GM10266 (cell line): ENCODE measurements at regions not wholly inside any gene's neighbourhood (a gene's known extent, or its start where the extent isn't known, plus 50 kb on each side); places are given as distances from the start of the nearest gene placed in this dataset.

Experiments
- DNase-seq: peaks from one replicate; pipeline ENCODE4 v3.0.0; 2012; ENCODE audit errors: extremely low spot score
- CTCF ChIP-seq: IDR thresholded peaks from 2 replicates; pipeline ENCODE4 v1.5.1; 2012; ENCODE audit warnings: mild to moderate bottlenecking, low read depth; ENCODE audit not compliant: control insufficient read depth, insufficient read depth; ENCODE audit errors: missing control alignments

GRCh38 chr12:65614259-65614889 is 209.9 kb upstream of the HMGA2 start:
- no peak for TF ChIP-seq CTCF
- DNase-seq = no peak

DNA sequence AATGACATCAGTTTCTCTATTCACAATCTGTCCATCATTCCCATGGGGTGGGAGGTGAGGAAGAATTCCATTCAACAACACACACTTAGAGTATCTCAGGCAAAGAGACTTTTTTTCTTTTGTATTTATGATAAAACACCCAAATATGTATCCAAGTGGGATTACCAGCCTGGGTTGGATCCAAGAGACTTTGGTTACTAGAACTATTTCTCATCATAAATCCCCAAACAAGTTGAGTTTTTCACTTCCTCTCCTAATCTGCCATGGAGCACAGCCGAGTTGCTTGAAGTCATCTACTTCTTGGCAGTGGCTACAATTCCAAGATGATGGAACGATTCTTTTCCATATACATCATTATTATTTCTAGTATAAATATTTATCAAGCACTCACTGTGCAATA is 209.2 kb upstream of the HMGA2 start:
- TF ChIP-seq CTCF = no peak
- DNase-seq = no peak

DNA sequence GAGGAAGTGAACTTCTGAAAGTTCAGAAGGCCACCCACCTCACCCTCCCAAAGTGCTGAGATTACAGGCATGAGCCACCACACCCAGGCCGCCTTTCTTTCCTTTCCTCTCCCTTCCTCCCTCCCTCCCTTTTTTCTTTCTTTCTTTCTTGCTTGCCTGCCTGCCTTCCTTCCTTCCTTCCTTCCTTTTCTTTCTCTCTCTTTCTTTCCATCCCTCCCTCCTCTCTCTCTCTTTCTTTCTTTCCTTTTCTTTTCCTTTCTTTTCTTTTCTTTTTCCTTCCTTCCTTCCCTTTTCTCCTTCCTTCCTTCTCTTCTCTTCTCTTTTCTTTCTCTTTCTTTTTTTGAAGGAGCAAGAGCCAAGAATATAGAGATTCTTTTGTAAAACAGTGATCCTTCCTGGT is 208.3 kb upstream of the HMGA2 start:
- no peak for TF ChIP-seq CTCF
- DNase-seq = no peak

DNA sequence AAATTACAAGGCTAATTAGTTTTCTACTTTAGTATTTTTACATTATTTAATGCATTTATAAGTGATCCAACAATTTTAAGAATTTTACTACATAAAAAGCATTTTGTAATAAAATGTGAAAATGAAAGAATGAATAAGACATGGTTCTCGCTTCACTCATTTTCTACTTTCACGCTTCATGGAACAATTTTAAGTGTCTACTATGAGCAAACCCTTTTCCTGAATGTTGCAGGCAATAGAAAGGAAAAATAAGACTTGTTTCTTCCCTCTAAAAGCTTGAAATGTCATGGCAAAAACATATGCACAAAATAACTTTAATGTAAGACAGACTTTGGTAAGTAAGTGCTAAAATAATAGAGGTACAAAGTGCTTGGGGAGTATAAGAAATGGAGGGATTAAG is 205.7 kb upstream of the HMGA2 start:
- DNase-seq = no peak
- no peak for TF ChIP-seq CTCF

DNA sequence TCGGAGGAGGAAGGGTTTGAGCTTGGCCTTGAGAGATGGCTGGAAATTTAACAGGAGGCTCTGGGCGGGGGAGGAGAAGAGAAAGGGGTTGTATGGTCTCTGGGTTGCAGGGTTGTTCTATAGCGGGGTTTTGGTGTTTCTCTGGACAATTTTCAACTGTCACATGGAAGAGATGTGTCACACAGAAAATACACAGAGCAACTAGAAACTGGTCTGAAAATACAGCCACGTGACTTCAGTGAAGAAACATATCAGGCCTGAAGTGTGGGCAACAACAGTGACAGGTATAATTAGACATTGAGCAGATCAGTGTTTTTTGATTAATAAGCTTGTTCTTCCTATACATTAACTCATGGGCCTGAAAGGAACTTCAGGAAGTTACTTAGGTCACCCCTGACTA is 205.3 kb upstream of the HMGA2 start:
- no peak for TF ChIP-seq CTCF
- no peak for DNase-seq

DNA sequence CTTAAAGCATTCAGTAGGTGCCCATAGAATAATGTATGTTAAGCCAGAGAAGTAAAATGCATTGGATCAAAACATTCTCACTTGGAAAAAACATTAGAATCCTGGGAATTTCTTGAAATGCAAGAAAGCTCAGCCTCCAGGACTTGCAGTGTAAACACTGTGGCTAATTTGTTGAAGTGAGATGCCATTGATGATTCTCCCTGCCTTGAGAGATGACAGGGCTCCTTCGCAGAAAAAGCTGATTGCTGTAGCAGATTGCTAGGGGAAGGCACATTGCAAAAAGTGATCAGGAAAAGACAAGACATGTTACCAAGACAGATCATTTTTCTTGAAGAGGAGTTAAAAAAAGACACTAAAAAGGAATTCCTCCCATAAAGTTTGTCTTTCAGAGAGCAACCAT is 204.2 kb upstream of the HMGA2 start:
- DNase-seq = no peak
- TF ChIP-seq CTCF = no peak

DNA sequence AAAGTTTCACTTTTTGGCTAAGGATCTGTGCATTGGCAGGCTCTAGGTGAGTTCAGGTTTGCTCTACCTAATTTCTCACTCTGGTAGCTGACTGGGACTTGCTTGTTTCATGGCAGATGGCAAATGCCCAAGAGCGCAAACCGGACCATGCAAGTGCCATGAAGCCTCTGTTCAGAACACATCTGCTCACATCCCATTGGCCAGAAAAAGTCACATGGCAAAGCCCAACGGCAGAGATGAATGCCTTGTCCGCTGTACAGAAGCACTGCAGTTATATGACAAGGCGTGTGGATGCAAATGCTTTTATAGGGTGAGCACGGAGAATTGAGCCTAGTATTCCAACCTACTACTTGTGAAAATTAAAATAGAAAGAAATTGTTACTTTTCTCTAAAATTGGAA is 202.2 kb upstream of the HMGA2 start:
- no peak for TF ChIP-seq CTCF
- DNase-seq = no peak
